Chondrocyte (in vitro differentiated cells): ENCODE measurements at regions not wholly inside any gene's neighbourhood (a gene's known extent, or its start where the extent isn't known, plus 50 kb on each side); places are given as distances from the start of the nearest gene placed in this dataset.
"Not testable (repeated sequence)": the region's sequence is repeated elsewhere in the genome, so short reads cannot be mapped to it uniquely, and the experiment has no call there.

Source experiments
- DNase-seq: peaks from one replicate; pipeline ENCODE4 v3.0.0; 2021; ENCODE audit warnings: mixed read lengths, low spot score
- H3K27ac Mint-ChIP-seq: one replicate; pipeline ENCODE4 v1.8.0; 2021; ENCODE audit warnings: mild to moderate bottlenecking, moderate library complexity, mixed read lengths; ENCODE audit not compliant: unreplicated experiment
- H3K27me3 Mint-ChIP-seq: 2 replicates; pipeline ENCODE4 v1.8.0; 2021; ENCODE audit warnings: low read depth, mixed read lengths
- H3K36me3 Mint-ChIP-seq: 2 replicates; pipeline ENCODE4 v1.8.0; 2021; ENCODE audit warnings: low read depth, mixed read lengths
- H3K4me1 Mint-ChIP-seq: 2 replicates; pipeline ENCODE4 v1.8.0; 2021; ENCODE audit warnings: low read depth, mild to moderate bottlenecking, mixed read lengths
- H3K4me3 Mint-ChIP-seq: one replicate; pipeline ENCODE4 v1.8.0; 2021; ENCODE audit warnings: mild to moderate bottlenecking, moderate library complexity, mixed read lengths; ENCODE audit not compliant: unreplicated experiment
- H3K9me3 Mint-ChIP-seq: 2 replicates; pipeline ENCODE4 v1.8.0; 2021; ENCODE audit warnings: low read depth, mixed read lengths
- CTCF ChIP-seq: fragments of 200-600 bp; sonication (generic); IDR thresholded peaks from 2 replicates; pipeline ENCODE4 v1.5.0; 2021; ENCODE audit warnings: antibody characterized with exemption, mild to moderate bottlenecking, moderate library complexity

DNA sequence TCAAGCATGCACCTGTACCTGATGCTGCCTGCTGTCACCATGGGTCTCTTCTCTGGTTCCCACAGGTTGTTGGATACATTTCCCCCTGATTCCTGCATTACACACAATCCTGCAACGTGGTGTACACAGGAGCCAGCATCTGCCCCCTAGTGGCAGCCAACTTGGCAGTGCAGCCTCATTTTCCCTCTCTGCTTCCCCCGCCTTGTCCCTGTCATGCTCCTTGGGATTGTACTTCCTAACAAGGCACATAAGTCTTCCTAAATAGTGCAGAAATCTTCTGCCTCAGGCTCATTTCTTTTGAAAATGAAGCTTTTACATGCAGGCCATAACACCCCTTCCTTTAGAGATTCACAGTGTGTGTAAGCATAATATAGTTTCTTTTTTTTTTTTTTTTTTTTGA lies 387.5 kb downstream of the CCSER2 start:
- DNase-seq = no peak
- no peaks in the 10 kb centered on the region for H3K9me3 Mint-ChIP-seq
- H3K27ac Mint-ChIP-seq = no peak overlapping the region
- no peak overlapping the region for H3K4me3 Mint-ChIP-seq
- H3K27me3 Mint-ChIP-seq = peaks cover 8% of the 10 kb centered on the region
- peak; percentile 66 for TF ChIP-seq CTCF
- no peaks in the 10 kb centered on the region for H3K36me3 Mint-ChIP-seq
- H3K4me1 Mint-ChIP-seq = no peaks in the 10 kb centered on the region

DNA sequence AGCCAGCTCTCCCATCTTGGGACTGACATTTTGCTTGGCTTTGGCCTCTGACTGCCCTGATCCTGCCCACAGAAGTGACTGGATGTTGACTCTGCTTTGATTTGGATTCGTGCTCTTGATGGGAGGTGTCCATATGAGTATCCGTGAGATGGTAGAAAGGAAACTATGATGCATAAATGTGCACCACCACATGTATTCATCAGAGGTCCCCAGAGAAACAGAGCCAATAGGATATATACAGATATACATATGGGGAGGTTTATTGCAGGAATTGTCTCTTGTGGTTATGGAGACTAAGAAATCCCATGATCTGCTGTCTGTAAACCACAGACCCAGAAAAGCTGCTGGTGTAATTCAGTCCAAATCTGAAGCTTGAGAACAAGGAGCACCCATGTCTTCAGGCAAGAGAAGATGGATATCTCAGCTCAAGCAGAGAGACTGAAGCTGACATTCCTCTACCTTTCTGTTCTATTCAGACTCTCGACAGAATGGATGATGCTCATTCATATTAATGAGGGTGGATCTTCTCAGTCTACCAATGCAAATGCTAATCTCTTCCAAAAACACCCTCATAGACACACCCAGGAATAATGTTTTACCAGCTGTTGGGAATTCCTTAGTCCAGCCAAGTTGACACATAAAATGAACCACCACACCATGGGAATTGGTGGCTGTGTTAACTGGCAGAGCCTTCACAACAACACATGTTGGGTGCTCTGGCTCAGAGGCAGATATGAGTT lies 390.7 kb downstream of the CCSER2 start:
- DNase-seq = no peak
- no peaks in the 10 kb centered on the region for H3K4me1 Mint-ChIP-seq
- H3K27ac Mint-ChIP-seq = no peak overlapping the region
- H3K9me3 Mint-ChIP-seq = no peaks in the 10 kb centered on the region
- H3K36me3 Mint-ChIP-seq = no peaks in the 10 kb centered on the region
- TF ChIP-seq CTCF = no peak
- peaks cover 4% of the 10 kb centered on the region for H3K27me3 Mint-ChIP-seq
- no peak overlapping the region for H3K4me3 Mint-ChIP-seq

DNA sequence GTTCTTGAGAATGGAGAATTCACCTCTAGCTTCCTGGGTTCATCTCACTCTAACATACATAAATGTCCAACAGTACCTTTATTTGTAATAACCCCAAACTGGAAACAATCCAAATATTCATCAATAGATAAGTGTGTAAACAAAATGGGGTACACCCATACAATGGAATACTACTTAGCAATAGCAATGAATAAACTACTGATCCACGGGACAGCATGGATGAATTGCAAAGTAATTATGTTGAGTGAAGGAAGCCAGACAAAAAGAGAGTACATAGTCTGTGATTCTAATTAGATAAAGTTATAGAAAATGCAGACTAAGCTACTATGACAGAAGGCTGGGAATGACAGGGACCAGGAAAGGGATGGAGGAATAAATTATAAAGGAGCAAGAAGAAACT lies 391.3 kb downstream of the CCSER2 start:
- DNase-seq = no peak
- Mint-ChIP-seq H3K36me3 (no peaks in the 10 kb centered on the region), H3K27ac (no peak overlapping the region), H3K4me3 (no peak overlapping the region), H3K9me3 (no peaks in the 10 kb centered on the region), H3K27me3 (peaks cover 4% of the 10 kb centered on the region), H3K4me1 (no peaks in the 10 kb centered on the region)
- TF ChIP-seq CTCF = no peak

DNA sequence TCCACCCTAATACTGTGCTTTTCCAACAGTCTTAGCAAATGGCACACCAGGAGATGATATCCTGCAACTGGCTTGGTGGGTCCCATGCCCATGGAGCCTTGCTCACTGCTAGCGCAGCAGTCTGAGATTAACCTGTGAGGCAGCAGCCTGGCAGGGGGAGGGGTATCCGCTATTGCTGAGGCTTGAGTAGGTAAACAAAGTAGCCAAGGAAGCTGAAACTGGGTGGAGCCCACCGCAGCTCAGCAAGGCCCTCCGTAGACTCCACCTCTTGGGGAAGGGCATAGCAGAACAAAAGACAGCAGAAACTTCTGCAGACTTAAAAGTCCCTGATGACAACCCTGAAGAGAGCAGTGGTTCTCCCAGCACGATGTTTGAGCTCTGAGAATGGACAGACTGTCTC lies 399.0 kb downstream of the CCSER2 start:
- DNase-seq = no peak
- Mint-ChIP-seq H3K4me3 (no peak overlapping the region), H3K27me3 (no peaks in the 10 kb centered on the region), H3K36me3 (no peaks in the 10 kb centered on the region), H3K9me3 (peaks cover 21% of the 10 kb centered on the region), H3K27ac (no peak overlapping the region), H3K4me1 (no peaks in the 10 kb centered on the region)
- no peak for TF ChIP-seq CTCF

- not testable (repeated sequence) for DNase-seq, H3K27ac Mint-ChIP-seq, H3K4me1 Mint-ChIP-seq, H3K36me3 Mint-ChIP-seq, H3K9me3 Mint-ChIP-seq, H3K4me3 Mint-ChIP-seq
- peaks cover 13% of the 10 kb centered on the region for H3K27me3 Mint-ChIP-seq
These were observed 410.7 kb downstream of the CCSER2 start for GRCh38 chr10:84739126-84739525.

DNA sequence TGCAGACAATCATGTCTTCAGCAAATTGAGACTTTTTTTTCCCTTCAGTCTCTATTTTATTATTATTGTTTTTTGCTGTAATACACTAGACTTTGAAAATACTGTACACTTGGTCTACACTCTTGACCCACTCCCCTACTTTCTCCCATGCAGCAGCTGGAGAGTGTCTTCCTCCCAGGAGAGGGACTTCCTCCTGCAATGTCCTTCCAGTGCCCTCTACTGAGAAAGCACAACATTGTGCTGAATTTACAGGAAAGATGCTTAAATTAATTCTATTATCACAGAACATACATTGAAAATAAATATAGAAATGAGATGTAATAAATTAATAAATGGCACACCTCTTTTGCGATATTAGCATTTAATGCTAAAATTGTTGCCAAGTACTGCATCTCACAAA lies 411.3 kb downstream of the CCSER2 start:
- H3K27ac Mint-ChIP-seq = no peak overlapping the region
- no peaks in the 10 kb centered on the region for H3K36me3 Mint-ChIP-seq
- H3K4me1 Mint-ChIP-seq = no peaks in the 10 kb centered on the region
- TF ChIP-seq CTCF = peak; percentile 27
- peaks cover 8% of the 10 kb centered on the region for H3K9me3 Mint-ChIP-seq
- H3K27me3 Mint-ChIP-seq = peaks cover 13% of the 10 kb centered on the region
- no peak for DNase-seq
- no peak overlapping the region for H3K4me3 Mint-ChIP-seq
